HepG2 (cell line): ENCODE measurements at regions not wholly inside any gene's neighbourhood (a gene's known extent, or its start where the extent isn't known, plus 50 kb on each side); places are given as distances from the start of the nearest gene placed in this dataset.

ENCODE experiments used
- ATAC-seq: fragments of 200-7000 bp; cut with Tn5 transposase; 3 replicates; pipeline ENCODE4 v1.9.1; 2020; ENCODE audit warnings: mild to moderate bottlenecking, moderate library complexity
- BruUV-seq: library from RNA; stranded (reverse); fragments of 400-500 nt; replicated peaks from 2 replicates; lab custom pipeline; 2021; lab: Mats Ljungman, UMichigan
- CTCF ChIA-PET: fragments of 300-600 bp; formaldehyde crosslinking; extraction: SDS; loops from one replicate; lab custom pipeline; 2021; ENCODE audit warnings: low total read pairs, inconsistent platforms, low intra/inter-chr PET ratio; lab: Yijun Ruan, JAX
- POLR2A ChIA-PET: fragments of 350-600 bp; sonication (Branson Sonifier 250); formaldehyde crosslinking; loops from one replicate; lab custom pipeline; 2020; ENCODE audit warnings: antibody characterized with exemption, inconsistent platforms; lab: Yijun Ruan, JAX
- DNase-seq: peaks from one replicate; pipeline ENCODE4 v3.0.0-alpha.2; 2015; ENCODE audit warnings: low spot score
- FAIRE-seq: peaks from 3 replicates; lab custom pipeline; 2011; peaks lifted over from hg19 to GRCh38; lab: Jason Lieb, UNC
- H2AFZ ChIP-seq: one replicate; pipeline ENCODE4 v1.6.1; 2011; ENCODE audit warnings: low read length, inconsistent platforms
- H3K27ac ChIP-seq: fragments of 300-600 bp; 3 replicates; pipeline ENCODE4 v1.8.0; 2011; ENCODE audit warnings: mixed run types, mild to moderate bottlenecking, mixed read lengths, low read length, inconsistent platforms; ENCODE audit not compliant: insufficient read depth; ENCODE audit errors: extremely low read length
- H3K27me3 ChIP-seq, 2 experiments: fragments of 200-600 bp in 1 of 2; 2 replicates in 1 of 2; 3 replicates in 1 of 2; pipeline versions ENCODE4 v1.6.0 to v1.8.0; 2011; ENCODE audit warnings: low read length in 2 of 2, mild to moderate bottlenecking in 2 of 2, moderate library complexity in 2 of 2, inconsistent platforms in 1 of 2; ENCODE audit not compliant: insufficient read depth in 2 of 2, control insufficient read depth in 1 of 2
- H3K36me3 ChIP-seq, 2 experiments: fragments of 200-600 bp in 1 of 2; replicated peaks in 1 of 2; 2 replicates in 1 of 2; 3 replicates in 1 of 2; pipeline versions ENCODE4 v1.5.1 to v1.8.0; 2011; ENCODE audit warnings: low read length in 2 of 2, inconsistent platforms in 1 of 2; ENCODE audit not compliant: insufficient read depth in 2 of 2, control insufficient read depth in 1 of 2
- H3K4me1 ChIP-seq: 2 replicates; pipeline ENCODE4 v1.5.1; 2012; ENCODE audit warnings: low read length, inconsistent platforms; ENCODE audit not compliant: insufficient read depth
- H3K4me2 ChIP-seq: 2 replicates; pipeline ENCODE4 v1.6.0; 2011; ENCODE audit warnings: low read depth, low read length, inconsistent platforms
- H3K4me3 ChIP-seq, 3 experiments: fragments of 200-600 bp in 1 of 3; sonication (generic), shearing (Covaris generic) in 1 of 3; replicated peaks in 1 of 3; 2 replicates each; pipeline ENCODE4 v1.5.1; 2011 to 2016; ENCODE audit warnings: low read length in 3 of 3, inconsistent platforms in 2 of 3, low read depth in 2 of 3, mild to moderate bottlenecking in 2 of 3, control low read depth in 1 of 3, mixed read lengths in 1 of 3; ENCODE audit not compliant: insufficient read depth in 1 of 3
- H3K79me2 ChIP-seq: one replicate; pipeline ENCODE4 v1.6.1; 2011; ENCODE audit warnings: low read length, inconsistent platforms; ENCODE audit not compliant: insufficient read depth
- H3K9ac ChIP-seq: 2 replicates; pipeline ENCODE4 v1.6.0; 2011; ENCODE audit warnings: mild to moderate bottlenecking, low read depth, low read length, inconsistent platforms; ENCODE audit not compliant: insufficient read depth
- H3K9me3 ChIP-seq: 2 replicates; pipeline ENCODE4 v1.5.1; 2012; ENCODE audit warnings: mild to moderate bottlenecking, low read length
- H4K20me1 ChIP-seq: 2 replicates; pipeline ENCODE4 v1.6.0; 2011; ENCODE audit warnings: inconsistent platforms, mild to moderate bottlenecking, low read length, moderate library complexity; ENCODE audit not compliant: insufficient read depth
- AKNA ChIP-seq: sonication (generic); formaldehyde crosslinking; IDR thresholded peaks from 2 replicates; pipeline ENCODE4 v1.4.0; 2020; ENCODE audit warnings: missing genetic modification reagents, borderline replicate concordance
- CTCF ChIP-seq: sonication (generic); formaldehyde crosslinking; IDR thresholded peaks from 2 replicates; pipeline ENCODE4 v1.5.0; 2020; ENCODE audit warnings: mild to moderate bottlenecking, missing genetic modification reagents, moderate library complexity
- POLR2AphosphoS2 ChIP-seq: IDR thresholded peaks from 2 replicates; pipeline ENCODE4 v1.6.1; 2011; ENCODE audit warnings: low read depth, low read length, improper control_type of control experiment
- RBAK ChIP-seq: sonication (generic); formaldehyde crosslinking; IDR thresholded peaks from 2 replicates; pipeline ENCODE4 v1.5.1; 2020; ENCODE audit warnings: mild to moderate bottlenecking, missing genetic modification reagents
- STAG1 ChIP-seq: sonication (generic); formaldehyde crosslinking; IDR thresholded peaks from 2 replicates; pipeline ENCODE4 v1.4.0; 2020; ENCODE audit warnings: missing genetic modification reagents
- ZFP36L2 ChIP-seq: sonication (generic); formaldehyde crosslinking; IDR thresholded peaks from 2 replicates; pipeline ENCODE4 v1.4.0; 2020; ENCODE audit warnings: missing genetic modification reagents
- ZNF101 ChIP-seq: sonication (generic); formaldehyde crosslinking; IDR thresholded peaks from 2 replicates; pipeline ENCODE4 v1.4.0; 2020; ENCODE audit warnings: mild to moderate bottlenecking, low read depth, missing genetic modification reagents, borderline replicate concordance
- WGBS: methylation state at CpG from one replicate; pipeline ENCODE4 v1.1.6; 2017; ENCODE audit warnings: low lambda C conversion rate; 5-methylcytosine and 5-hydroxymethylcytosine counted together
- in situ Hi-C: cut with HindIII; loops from 2 replicates; pipeline ENCODE4 v1.10.0; 2017; ENCODE audit warnings: low pct_unique_long_range_greater_than_20kb; ENCODE audit not compliant: extremely low pct_ligation_motif_present
- intact Hi-C: fragments of 100-400 bp; cut with micrococcal nuclease; formaldehyde crosslinking; loops from one replicate; pipeline ENCODE4 v1.10.0; 2022; ENCODE audit not compliant: unreplicated experiment

GRCh38 chr10:78933828-78934531 is 134.8 kb upstream of the ZMIZ1 start:
- in situ Hi-C loops: no loop called here
- ATAC-seq (no peak), DNase-seq (no peak), FAIRE-seq (no peak)
- no peak overlapping the region for H3K4me3 ChIP-seq
- intact Hi-C loops: no loop called here
- no peak overlapping the region for H3K9ac ChIP-seq
- H3K27ac ChIP-seq: no peak overlapping the region
- H3K9me3 ChIP-seq: no peaks in the 10 kb centered on the region
- ChIA-PET POLR2A (no interaction called here), CTCF (no interaction called here)
- no peaks in the 10 kb centered on the region for H3K79me2 ChIP-seq
- H3K27me3 ChIP-seq: peaks cover 6 to 43% of the 10 kb centered on the region in 2 experiments; a peak in 3 of 5 replicates
- no peak overlapping the region for H2AFZ ChIP-seq
- 74% methylated on average over 14 of the region's 14 CpGs for WGBS
- BruUV-seq: no TSS peak
- H4K20me1 ChIP-seq: no peaks in the 10 kb centered on the region
- H3K36me3 ChIP-seq: no peaks in the 10 kb centered on the region
- H3K4me1 ChIP-seq: peaks cover 53% of the 10 kb centered on the region
- H3K4me2 ChIP-seq: no peak overlapping the region
- TF ChIP-seq POLR2AphosphoS2 (no peak), STAG1 (peak; percentile 34), ZNF101 (CRISPR knock-in tag) (no peak), AKNA (CRISPR knock-in tag) (no peak), RBAK (CRISPR knock-in tag) (no peak), ZFP36L2 (CRISPR knock-in tag) (no peak), CTCF (CRISPR knock-in tag) (peak; percentile 10; the same call in 1 of the 2 replicates)
- TF ChIP-seq, all 625 proteins: peak for 2
